ENCODE measurements at regions not wholly inside any gene's neighbourhood (a gene's known extent, or its start where the extent isn't known, plus 50 kb on each side); places are given as distances from the start of the nearest gene placed in this dataset.
A peak's percentile ranks its signal among the peaks of the same experiment; 100 is the strongest.

DNA sequence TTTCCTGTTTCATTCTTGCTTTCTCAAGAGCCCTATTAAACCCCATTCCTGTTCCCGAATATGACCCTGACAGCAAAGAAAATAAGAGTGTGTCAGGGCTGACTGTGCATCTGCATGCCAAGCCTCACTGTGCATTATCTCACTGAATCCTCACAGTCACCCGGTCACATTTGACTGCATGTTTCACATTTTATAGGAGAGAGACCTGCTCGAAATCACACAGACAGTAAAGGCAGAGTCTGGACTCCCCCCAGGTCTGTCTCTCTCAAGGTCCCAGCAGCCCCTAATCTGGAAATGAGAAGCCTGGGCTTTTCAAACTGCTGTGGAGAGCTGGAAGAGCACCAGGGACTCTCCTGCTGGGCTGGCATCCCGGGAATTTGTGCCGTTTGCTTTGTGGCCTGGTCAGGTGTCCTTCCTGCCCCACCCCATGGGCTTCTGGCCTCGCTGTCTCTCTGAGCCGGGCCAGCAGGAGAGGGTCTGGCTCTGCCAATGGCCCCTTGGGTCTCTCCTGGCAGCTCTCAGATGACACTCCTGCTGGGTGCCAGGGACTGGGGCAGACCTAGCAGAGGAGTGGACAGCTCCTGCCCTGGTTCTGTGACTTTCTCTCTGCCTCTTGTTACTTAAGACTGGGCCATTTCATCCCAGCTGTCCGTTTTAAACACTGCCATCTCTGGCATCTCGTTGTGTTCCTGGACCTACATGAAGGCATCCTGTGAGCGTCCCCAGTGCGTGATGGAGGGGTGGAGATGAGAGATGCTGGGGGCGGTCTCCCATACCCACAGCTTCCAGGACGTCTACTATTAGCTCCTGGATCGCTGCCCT, 173.6 kb downstream of the ARHGAP12 start:
- peak; percentile 47 for DNase-seq

DNA sequence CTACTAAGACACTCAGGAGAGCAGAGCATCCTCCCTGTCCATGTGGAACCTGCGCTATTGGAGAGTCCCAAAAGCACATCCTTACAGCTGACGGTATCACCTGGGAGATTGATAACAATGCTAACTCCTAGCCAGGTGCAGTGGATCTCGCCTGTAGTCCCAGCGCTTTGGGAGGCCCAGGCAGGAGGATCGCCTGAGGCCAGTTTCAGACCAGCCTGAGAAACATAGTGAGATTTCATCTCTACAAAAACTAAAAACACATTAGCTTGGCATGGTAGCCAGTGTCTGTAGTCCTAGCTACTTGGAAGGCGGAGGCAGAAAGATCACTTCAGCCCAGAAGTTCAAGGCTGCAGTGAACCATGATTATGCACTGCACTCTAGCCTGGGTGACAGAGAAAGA, 174.9 kb downstream of the ARHGAP12 start:
- DNase-seq: no peak

DNA sequence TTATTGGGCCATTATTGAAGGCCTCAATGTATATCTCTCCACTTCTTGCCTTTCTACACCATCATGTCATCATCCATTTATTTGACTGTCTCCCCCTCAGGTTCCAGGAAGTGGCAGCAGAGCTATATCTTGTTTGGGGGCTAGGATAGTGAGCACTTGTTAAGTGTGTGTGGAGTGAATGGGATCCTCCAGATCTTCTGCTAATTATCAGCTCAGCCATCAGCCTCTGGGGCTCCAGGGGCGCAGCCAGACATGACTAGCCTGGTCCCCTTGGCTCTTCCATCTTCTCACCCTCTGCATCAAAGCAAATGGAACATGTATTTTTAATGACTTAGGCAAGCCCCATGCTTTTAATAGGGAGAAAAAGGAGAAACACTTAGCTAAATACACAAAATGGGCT, 176.5 kb downstream of the ARHGAP12 start:
- no peak for DNase-seq

DNA sequence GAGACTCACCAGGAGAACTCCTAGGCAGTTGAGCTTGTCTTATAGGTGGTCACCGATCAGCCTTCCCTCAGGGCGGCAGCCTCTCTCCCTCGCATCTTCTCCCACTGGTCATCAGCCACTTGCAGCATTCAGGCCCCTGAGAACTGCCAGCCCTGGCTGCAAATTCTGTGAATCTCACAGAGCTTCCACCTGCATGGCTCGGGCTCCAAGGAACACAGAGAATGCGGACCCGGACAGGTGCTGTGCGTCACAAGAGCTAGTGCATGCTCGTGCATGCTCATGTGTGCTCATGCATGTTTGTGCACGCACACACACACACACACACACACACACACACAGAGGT, 176.9 kb downstream of the ARHGAP12 start:
- no peak for DNase-seq

DNA sequence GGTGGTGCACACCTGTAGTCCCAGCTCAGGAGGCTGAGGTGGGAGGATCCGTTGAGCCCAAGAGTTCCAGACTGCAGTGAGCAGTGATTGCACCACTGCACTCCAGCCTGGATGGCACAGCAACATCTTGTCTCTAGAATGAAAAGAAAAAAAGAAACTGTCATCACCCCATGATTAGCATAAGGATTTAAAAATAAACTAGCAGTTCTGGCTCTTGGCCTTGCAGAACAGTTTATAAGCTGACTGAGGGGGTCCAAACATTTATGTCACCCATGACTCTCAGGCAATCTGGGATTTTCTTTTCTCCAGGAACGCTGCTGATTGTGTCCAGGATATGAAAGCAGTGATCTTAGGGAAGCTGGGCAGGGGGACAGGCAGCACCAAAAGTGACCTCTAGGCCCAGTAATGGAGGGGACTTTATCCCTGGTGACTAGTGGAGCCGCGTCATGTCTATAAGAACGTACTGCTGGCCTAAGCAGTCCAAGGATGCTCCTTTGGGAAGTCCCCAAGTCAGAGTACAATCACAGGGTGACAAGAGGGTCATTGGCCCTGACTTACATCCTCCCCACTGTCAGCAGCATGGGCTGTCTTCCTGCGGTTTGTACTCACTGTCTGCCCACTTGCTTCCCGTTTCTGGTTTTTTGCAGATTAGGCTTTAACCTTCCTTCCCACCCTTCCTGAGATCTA, 177.4 kb downstream of the ARHGAP12 start:
- no peak for DNase-seq

DNA sequence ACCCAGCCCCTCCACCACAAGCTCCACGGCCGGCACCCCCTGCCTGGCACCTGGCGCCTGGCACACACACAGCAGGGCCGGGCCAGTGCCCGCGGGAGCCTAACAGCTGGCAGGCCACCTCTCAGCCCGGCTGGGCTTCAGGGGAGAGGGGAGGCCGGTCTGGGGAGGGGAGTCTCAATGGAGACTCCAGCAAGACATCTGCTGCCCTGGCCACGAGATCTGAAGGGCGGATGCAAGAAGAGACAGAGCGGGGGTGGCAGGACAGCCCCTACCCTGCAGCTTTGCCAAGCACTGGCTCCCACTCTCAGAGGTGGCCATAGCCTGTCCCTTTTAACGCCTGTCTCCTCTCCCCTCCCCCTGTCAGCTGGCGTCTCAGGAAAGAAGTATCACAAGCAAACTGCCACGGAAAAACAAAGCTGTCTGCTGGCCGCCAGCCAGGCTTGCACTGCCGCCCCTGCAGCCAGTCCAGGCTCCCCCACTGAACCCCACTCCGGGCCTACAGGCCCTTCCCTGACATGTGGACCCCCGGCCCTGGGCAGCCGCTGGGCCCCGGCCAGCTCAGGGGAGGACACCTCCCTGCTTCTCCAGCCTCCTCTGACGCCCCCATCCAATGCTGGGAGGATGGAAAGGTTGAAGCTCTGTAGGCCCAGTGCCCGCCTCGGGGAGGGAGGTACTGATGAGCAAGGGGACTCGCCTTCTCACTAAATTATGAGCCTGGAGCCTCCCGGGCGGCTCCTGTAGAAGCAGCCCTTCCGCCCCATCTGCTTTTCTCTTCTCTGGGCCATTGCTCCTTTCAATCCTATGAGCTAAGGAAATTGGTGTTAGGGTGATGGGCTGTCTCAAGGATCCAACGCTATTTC, 178.4 kb downstream of the ARHGAP12 start:
- DNase-seq: no peak

DNA sequence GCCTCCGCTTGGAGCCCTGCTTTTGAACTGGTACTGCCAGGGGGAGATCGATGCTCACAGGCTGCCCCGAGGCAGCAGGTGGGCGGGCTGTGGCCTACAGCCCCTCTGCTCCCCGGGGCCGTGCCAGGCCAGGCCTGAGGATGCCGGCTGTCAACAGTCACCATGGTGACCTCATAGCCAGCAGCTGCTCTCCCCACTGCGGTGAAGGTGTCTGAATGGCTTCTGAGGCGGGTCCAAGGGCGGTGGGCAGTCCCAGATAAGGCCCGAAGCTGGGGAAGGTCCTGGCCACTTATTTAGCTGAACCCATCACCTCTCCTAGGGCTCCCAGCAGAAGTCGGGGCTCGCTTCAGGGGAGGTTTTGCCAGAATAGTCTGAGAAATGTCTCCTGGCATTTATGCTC, 179.3 kb downstream of the ARHGAP12 start:
- no peak for DNase-seq

DNA sequence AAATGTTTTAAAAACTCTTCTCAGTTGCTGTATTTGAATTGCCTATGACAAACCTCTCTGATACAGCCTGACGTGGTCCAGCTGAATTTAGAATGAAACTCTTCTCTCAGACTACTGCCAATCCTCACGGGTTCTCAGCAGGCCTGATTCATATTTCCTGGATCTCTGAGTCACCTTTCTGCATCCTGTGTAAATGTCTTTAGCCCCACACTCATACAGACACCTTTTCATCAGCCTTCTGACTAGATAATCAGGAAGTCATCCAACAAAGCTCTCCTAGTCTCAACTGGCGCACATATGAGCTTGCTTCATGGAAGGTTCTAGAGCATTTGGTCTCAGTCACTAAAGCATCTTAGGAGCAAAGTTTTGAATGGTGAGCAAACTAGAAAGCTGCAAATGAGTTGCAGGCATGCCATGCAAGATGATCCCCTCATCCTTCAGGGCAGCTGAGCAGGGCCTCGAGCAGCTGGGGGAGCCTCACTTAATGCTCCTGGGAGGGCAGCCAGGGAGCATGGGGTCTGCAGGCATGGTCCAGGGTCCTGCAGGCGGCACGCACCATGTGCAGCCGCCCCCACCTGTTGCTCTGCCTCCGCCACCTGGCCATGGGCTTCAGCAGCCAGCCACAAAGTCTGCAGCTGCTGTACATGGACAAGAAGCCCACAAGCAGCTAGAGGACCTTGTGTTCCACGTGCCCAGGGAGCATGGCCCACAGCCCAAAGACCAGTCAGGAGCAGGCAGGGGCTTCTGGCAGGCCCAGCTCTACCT, 182.8 kb downstream of the ARHGAP12 start:
- DNase-seq: peak; percentile 91

DNA sequence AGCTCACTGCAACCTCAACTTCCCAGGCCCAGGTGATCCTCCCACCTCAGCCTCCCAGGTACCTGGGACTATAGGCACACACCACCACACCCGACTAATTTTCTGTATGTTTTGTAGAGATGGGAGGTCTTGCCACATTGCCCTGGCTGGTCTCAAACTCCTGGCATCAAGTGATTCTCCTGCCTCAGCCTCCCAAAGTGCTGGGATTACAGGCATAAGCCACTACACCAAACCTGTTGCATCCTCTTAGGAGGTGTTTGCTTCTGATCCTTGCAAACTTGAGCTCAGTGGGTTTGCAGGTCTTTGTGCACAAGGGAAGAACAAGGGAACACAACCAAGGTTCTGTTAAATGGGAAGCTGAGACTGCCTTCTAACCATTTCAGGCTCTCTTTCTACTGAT, 184.6 kb downstream of the ARHGAP12 start:
- DNase-seq: no peak

DNA sequence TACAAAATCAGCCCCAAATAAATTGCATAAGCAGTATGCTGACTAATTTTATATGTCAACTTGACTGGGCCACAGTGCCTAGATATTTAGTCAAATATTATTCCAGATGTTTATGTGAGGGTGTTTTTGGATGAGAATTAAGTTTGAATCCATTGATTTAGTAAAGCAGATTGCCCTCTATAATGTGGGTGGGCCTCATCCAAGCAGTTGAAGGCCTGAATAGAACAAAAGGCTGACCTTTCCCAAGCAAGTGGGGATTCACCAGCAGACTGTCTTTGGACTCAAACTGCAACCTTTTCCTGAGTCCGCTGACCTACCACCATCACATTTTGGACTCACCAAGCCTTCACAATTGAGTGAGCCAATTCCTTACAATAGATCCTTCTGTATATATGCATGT, 186.4 kb downstream of the ARHGAP12 start:
- DNase-seq: no peak

DNA sequence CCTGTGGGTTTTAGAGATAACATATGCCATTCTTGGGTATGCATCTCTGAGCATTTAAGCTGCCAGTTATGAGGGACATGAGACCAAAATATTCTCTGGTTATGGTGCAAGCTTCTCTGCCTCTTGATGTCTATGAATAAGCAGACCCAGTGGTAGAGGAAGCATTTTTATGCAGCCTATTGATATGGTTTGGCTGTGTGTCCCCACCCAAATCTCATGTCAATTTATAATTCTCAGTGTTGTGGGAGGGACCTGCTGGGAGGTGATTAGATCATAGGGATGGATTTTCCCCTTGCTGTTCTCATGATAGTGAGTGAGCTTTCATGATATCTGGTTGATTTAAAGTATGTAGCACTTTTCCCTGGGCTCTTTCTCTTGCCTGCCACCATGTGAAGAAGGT, 187.2 kb downstream of the ARHGAP12 start:
- DNase-seq: no peak

DNA sequence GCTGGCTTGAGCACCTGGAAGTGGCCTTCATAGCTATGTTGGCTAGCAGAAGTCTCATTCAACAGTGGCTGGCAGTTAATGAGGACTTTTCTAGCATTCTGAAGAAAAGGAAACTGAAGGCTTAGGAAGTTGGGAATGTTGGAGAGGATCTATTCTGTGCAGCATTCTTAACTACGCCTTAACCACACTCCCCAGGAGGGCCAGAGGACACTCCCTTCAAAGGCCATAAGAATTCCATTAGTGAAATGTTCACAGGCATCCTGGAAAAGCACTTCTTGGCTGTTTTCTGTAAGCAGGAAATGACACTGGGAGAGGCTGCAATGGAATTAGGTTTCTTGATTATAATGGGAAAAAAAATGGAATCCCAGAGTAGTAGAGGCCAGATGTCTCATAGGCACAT, 188.9 kb downstream of the ARHGAP12 start:
- DNase-seq: peak; percentile 74

DNA sequence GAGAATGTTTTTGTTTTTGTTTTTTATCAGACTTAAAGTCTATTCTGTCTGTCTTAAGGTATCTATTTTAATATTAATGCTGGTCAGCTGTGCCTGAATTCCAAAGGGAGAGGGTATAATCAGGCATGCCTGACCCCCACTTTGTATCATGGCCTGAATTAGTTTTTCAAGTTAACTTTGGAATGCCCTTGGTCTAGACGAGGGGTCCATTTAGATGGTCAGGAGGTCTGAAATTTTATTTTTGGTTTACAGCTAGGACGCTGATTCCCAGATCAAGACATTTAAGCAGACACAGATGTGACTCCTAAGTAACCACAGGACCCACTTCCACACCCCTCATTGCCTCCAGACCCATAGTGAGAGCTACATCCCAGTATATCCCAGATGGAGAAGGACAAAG, 189.5 kb downstream of the ARHGAP12 start:
- no peak for DNase-seq

DNA sequence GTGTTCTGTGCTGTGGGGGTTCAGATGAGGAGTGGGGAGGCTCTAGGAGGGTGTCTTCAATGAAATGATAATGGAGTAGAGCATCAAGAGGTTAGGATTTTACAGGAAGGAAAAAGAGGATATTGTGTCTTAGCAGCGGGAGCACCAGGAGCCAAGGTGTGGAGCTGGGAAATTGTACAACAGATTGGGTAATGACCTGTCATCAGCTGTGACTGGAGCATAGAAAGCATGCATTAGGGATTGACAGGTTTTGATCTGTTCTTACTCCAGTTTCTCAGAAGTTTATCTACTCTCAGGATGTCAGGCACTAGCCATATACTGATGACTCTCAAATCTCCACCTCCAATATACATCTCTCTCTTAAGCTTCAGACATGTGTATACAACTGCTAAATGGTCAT, 196.9 kb downstream of the ARHGAP12 start:
- no peak for DNase-seq

DNA sequence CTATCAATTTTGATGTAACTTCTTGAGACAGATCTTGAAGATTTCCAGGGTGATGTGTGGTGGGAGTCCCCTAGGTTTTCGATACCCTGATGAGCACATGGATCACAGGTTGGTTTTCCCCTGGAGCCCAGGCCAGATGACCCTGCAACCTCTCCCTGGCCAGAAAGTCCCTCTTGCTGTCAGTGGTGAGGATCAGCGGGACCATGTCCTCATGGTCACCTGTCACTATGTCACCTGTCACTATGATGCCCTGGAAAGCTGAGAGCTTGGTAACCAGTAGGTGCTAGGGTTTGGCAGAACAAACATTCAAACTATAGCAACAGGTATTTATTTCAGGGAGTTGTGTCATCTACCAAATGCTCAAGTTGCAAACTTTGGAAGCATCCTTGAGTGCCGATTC, 197.9 kb downstream of the ARHGAP12 start:
- DNase-seq: no peak

DNA sequence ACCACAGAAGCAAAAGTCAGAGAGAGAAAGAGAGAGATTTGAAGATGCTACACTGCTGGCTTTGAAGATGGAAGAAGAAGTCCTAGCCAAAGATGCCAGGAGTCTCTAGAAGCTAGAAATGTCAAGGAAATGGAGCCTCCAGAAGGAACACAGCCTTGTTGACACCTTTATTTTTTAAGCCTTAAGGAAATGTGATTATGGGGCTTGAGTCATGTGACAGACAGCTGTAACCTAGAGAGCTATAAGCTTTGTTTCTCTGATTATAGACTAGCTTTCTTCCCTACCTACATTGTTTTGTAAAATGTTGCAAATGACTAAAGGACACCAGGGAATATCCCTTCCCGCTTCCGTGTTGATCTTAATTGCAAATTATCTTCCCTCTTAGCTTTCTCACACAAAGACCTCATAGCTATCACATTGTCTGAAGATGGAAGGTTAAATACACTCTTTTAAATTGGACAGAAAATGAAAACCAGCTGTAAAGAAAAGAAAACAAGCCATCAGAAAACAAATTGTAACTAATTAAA, 199.9 kb downstream of the ARHGAP12 start:
- DNase-seq: no peak

DNA sequence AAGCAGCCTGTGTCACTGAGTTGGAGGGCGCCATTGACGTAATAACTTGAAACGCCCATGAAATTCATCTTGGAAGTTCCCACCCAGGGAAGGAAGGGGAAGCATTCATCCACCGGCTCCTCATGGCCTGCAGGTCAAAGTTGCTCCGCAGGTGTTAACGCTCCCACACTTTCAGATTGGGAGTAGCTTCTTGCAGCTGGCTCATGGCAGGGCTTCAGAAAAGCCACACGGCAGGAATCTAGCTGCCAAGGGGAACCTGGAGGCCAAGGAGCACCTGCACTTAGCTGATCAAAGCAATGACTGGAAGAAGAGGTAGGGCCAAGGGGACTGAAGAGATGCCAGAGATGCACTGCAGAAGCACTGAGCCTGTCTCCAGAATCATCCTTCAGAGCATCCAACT, 203.2 kb downstream of the ARHGAP12 start:
- DNase-seq: no peak

DNA sequence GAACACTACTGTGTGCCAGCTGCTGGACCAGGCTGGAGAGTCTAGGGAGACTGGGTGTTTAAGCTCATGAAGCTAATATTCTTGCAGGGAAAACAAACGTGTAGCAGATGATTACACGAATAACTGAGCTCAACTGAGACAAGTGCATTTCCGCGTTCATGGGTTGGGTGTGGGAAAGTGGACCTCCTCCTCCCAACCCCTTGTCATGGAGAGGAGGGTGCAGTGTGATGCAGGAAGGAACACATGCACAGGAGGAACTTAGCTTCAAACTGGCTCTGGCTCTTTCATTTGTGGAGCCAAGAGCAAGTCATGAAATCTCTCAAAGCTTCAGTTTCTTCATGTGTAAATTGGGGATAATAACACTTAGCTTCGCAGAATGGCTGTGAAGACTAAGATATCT, 204.3 kb downstream of the ARHGAP12 start:
- no peak for DNase-seq

DNA sequence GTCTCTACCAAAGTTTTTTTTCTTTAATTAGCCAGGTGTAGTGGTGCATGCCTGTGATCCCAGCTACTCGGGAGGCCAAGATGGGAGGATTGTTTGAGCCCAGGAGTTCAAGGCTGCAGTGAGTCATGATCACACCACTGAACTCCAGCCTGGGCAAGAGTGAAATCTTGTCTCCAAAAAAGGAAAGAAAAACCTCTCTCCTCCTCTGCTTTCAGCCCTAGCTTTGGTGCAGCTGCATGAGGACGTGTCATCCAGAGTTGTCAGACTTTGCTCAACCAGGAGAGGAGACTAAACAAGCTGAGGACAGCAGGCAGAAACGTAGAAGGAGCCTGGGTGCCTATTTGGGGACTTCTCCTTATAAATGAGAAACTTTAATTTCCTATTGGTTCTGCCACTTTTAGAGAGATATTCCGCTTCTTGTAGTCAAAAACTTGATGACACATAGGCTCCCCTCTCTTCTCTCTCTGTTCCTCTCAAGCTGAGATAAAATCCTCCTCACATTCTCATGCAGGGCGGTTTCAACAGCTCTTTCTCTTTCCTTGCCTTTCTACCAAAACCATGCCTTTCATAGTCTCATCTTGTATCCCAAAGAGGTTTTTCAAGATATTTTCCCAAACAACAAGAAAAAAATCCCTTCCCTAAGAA, 205.4 kb downstream of the ARHGAP12 start:
- peak; percentile 18 for DNase-seq

DNA sequence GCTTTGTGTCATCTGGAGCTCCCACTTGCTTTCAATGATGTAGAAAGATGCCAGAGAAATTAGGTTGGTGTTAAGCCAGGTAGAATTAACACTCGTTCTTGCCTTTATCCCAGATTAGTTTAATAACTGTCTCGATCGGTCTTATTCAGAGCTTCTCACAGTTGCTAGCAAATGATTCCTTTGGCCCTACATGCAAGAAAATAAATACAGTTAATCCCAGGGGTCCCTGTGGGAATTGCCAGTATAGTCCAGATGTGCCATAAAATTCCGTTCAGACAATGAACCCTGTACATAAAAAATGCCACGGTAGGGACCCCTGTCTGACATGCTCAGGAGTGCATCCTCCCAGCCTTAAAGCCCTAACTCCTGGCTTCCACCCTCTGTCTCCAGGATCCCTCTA, 207.5 kb downstream of the ARHGAP12 start:
- no peak for DNase-seq

DNA sequence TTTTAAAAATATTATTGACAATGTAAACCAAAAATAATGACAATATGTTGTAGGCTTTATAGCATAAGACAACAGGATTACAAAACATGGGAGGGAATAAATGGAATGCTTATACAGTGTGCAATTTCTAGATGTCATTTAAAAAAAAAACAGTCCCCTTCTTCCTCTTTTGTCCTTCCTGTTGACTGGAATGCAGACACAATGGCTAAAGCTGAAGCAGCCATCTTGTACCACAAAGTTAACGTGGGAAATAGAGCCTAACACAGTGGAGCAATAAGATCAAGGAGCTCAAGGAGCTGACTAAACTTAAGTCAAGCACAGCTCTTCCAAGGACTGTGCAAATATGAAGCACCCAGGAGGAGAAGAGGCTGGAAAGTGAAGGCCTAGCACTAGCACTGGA, 208.1 kb downstream of the ARHGAP12 start:
- no peak for DNase-seq

DNA sequence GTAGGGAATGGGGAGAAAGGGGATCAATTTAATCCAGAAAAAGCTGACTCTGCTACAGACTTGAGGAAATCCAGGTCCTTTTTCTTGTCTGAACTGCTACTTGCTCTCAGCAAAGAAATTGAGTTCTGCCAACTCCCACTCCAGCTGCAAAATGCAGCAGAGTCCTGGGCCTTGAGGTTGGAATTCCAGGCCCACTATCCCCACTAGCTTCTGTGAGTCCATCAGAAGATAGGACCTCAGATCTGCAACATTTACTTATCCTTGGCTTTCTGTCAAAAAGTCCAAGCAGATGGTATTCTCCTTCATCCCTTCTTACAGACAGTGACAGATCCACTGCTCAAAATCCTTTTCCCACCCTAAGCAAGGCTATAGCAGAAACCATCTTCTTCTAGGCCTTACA, 219.2 kb downstream of the ARHGAP12 start:
- DNase-seq: no peak

Data from EL (cell line).